GM13976 (cell line): ENCODE measurements at regions not wholly inside any gene's neighbourhood (a gene's known extent, or its start where the extent isn't known, plus 50 kb on each side); places are given as distances from the start of the nearest gene placed in this dataset.
"Not testable (repeated sequence)": the region's sequence is repeated elsewhere in the genome, so short reads cannot be mapped to it uniquely, and the experiment has no call there.

Source experiments
- DNase-seq: peaks from one replicate; pipeline ENCODE4 v3.0.0; 2012; ENCODE audit warnings: low spot score
- in situ Hi-C: fragments of 300-500 bp; cut with MboI; formaldehyde crosslinking; loops from one replicate; pipeline ENCODE4 v1.12.0; 2022; ENCODE audit warnings: low sequenced_read_pairs, mixed read lengths, inconsistent platforms; ENCODE audit not compliant: unreplicated experiment
- TF ChIP-seq, protein P1 (sequence below): IDR thresholded peaks from 2 replicates; pipeline ENCODE4 v1.5.1; 2012; ENCODE audit warnings: borderline replicate concordance, mild to moderate bottlenecking; ENCODE audit not compliant: insufficient read depth; ENCODE audit errors: extremely low read depth, missing control alignments, control extremely low read depth

DNA sequence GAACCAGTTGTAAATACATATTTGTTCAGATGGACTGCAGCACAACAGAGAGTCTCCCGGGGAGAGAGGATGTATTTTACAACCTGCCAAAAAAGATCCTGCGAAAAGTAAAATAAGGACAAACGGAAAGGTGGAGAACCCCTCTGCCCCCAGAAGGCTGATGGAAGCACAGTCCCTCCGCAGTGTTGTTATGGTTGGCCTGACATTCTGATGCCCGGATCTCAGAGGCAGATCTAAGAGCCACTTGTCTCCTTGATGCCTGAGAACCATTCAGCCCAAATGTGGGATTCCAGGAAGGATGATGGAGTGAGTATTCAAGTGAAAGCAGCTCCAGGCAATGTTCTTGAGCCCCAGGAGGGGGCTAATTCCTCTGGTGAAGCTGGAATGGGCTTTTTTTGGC, 458.7 kb downstream of the ZNF536 start:
- in situ Hi-C loops: no loop called here

DNA sequence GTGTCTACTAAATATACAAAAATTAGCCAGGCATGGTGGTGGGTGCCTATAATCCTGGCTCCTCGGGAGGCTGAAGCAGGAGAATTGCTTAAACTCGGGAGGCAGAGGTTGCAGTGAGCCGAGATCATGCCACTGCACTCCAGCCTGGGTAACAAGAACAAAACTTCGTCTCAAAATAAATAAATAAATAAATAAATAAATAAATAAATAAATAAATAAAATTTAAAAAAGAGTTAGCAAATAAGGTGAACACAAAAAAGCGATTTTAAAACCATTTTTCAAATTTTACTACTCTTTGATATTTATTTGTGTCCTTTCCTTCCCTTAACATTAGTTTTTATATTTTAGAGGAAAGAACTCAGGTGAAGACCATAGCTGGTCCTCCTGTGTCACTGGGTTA, 453.3 kb downstream of the ZNF536 start:
- in situ Hi-C loops, DNase-seq: not testable (repeated sequence)

More for the DNA sequence above, 458.7 kb downstream of the ZNF536 start:
- TF ChIP-seq, protein P1, sequence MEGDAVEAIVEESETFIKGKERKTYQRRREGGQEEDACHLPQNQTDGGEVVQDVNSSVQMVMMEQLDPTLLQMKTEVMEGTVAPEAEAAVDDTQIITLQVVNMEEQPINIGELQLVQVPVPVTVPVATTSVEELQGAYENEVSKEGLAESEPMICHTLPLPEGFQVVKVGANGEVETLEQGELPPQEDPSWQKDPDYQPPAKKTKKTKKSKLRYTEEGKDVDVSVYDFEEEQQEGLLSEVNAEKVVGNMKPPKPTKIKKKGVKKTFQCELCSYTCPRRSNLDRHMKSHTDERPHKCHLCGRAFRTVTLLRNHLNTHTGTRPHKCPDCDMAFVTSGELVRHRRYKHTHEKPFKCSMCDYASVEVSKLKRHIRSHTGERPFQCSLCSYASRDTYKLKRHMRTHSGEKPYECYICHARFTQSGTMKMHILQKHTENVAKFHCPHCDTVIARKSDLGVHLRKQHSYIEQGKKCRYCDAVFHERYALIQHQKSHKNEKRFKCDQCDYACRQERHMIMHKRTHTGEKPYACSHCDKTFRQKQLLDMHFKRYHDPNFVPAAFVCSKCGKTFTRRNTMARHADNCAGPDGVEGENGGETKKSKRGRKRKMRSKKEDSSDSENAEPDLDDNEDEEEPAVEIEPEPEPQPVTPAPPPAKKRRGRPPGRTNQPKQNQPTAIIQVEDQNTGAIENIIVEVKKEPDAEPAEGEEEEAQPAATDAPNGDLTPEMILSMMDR: no peak
- DNase-seq: no peak

DNA sequence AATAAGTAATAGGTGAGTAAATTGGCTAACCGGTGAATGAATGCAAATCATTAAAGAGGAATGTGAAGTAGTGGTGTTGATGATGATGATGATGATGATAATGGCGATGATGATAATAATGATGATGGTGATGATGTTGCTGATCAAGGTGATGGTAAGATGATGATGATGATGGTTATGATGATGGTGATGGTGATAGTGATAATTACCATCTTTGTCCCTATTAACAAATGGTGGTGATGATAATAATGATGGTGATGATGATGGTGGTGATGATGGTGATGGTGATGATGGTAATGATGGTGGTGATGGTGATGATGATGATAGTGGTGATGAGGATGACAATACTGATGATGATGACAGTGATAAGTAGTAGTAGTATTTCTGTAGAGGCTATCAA, 452.6 kb downstream of the ZNF536 start:
- TF ChIP-seq, protein P1: no peak
- DNase-seq: no peak
- in situ Hi-C loops: no loop called here

DNA sequence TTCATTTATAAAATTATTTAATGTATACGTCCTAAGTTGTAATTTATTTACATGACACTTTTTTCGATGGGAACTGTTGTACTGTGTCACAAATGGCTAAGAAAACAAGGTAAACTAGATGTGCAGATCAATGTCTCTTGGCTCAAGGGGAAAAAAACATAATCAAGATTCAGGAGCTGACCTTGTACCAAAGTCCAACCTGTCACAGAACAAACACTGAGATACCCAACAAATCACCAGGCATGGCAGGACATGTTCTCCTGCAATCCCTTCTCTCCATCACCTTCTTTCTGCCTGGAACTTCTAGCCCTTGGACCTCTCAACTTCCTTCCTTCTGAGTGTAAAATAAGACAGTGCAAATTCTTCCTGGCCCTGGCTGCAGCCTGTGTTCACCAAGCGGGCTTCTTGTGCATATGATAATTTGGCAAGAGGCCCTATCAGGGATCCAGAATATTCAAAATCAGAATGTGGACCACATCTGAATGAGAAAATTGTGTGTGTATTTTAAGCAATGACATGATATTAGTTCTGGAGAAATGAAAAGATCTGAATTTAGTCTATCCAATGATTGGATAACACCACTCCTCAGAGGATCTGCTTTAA, 445.9 kb downstream of the ZNF536 start:
- in situ Hi-C loops: no loop called here
- TF ChIP-seq, protein P1: no peak
- DNase-seq: no peak

DNA sequence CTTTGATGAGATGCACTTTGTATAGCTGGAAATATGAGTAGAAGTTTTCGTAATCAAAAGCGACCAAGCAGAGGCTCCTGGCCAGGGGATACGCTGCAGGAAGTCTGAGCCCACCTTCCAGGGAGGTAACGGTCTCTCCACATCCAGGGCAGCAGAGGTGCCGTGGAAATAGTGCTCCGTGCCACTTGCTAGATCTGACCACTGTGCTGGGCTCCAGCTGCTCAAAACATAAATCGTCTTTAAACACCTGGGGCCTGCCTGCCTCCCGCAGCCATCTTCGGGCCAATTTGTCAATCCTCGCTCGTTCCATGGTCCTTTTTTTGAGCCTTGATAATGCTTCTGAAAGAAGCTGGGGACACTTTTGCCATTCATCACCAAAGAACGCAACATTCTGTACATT, 445.0 kb downstream of the ZNF536 start:
- DNase-seq: no peak
- in situ Hi-C loops: no loop called here
- TF ChIP-seq, protein P1: no peak

DNA sequence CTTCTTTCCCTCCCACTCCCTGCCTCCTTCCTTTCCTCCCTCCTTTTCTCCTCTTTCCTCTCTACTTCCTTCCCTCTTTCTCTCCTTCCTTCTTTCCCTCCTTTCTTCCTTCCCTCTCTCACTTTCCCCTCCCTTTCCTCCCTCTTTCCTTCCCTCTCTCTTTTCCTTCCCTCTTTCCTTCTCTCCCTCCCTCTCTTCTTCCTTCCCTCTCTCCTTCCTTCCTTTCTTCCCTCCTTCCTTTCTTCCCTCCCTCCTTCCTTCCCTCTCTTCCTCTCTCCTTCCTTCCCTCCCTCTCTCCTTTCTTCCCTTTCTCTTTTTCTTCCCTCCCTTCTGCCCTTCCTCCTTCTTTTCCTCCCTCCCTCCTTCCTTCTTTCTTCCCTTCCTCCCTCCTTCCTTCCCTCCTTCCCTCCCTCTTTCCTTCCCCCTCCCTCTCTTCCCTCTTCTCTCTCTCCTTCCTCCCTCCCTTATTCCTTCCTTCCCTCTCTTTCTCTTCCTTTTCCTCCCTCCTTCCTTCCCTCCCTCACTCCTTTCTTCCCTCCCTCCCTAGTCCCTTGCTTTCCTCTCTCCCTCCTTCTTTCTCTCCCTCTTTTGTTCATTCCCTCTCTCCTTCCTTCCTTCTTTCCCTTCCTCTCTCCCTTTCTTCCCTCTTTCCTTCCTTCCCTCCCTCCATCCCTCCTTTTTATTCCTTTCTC, 443.9 kb downstream of the ZNF536 start:
- no peak for DNase-seq
- in situ Hi-C loops: no loop called here
- TF ChIP-seq, protein P1: no peak

DNA sequence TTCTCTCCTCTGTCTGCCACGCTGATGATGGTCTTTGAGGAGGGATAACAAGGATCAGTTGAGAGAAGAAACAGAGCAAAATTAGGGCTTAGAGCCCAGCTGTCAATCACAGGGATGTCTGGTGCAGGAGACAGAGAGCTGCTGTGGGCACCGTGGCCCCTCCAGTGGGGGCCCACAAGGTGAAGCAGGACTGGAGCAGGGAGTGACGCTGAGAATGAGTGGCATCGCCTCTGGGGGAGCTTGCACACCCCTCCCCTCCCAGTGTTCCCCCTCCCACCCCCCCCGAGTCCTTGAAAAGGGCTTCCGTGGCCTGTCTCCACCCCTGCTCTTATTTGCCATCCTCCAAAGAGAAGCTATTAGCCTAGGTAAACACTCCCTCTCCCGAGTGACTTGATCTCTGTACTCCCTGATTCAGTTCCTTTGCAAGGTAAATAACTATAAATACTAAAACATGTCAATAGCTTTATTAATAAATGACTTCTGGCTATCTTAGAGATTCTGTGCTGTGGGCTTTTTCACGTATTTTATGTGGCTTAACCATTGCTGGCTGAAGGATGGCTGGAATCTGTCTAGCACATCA, 440.0 kb downstream of the ZNF536 start:
- TF ChIP-seq, protein P1: no peak
- in situ Hi-C loops: no loop called here
- DNase-seq: no peak
